ENCODE measurements at regions not wholly inside any gene's neighbourhood (a gene's known extent, or its start where the extent isn't known, plus 50 kb on each side); places are given as distances from the start of the nearest gene placed in this dataset.

DNA sequence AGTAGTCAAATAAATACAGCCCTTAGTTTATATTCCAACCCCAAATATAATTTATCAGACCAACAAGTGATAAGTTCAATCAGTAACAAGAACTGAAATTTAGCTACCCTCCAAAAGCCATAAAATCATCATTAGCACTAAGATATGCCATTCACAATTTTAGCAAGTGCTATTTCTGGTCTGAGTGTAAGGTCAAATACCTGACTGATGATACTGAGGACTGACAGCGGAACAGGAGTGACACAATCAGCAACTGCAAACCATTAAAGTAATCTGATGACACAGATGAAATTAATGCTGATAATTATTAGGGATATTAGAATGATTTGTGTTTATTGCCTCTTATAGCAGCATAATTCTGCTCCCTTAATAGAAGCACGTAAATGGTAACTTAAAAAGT, 152.7 kb upstream of the SPHKAP start:
- no peak for DNase-seq (ENCODE audit: low spot score)

DNA sequence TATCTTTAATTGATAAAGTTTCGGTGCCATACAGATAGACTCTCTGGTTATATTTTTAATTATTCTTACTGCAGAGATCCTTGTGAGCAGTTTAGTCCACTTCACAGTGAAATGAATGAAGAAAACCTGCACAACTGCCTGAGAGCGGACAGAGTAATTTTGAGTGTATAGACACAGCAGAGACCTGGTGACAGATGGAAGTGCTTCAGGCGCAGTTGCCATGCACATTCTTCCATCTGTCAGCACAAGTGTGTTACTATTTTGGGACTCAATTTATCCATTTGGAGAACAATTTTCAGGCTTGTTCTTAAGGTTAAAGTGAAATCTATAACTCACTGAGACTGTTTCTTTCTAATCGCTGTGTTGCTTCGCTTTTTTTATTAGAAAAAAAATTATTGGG, 147.8 kb upstream of the SPHKAP start:
- no peak for DNase-seq (ENCODE audit: low spot score)

GRCh38 chr2:228321015-228321414, 139.5 kb upstream of the SPHKAP start:
- DNase-seq (ENCODE audit: low spot score), result no peak

DNA sequence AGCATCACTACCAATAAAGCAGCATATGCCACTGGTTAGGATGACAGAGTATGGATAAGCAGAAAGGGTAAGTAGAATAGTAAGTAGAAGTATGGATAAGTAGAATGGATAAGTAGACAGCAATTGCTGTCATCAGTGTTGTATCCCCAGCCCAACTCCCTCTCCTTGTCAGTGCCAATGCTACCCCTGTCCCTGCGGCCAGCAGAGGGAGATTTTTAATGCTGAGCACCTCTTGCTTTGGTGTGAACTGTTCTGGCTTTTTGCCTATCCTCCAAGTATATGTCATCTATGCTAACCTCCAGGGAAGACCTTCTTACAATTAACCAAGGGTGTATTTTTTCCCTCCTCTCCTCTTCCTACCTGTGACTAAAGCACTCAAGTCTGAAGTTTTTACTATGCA, 136.7 kb upstream of the SPHKAP start:
- no peak for DNase-seq (ENCODE audit: low spot score)

GRCh38 chr2:228312172-228312571, 130.7 kb upstream of the SPHKAP start:
- DNase-seq (ENCODE audit: low spot score), result no peak

GRCh38 chr2:228303960-228304359, 122.5 kb upstream of the SPHKAP start:
- no peak for DNase-seq (ENCODE audit: low spot score)

DNA sequence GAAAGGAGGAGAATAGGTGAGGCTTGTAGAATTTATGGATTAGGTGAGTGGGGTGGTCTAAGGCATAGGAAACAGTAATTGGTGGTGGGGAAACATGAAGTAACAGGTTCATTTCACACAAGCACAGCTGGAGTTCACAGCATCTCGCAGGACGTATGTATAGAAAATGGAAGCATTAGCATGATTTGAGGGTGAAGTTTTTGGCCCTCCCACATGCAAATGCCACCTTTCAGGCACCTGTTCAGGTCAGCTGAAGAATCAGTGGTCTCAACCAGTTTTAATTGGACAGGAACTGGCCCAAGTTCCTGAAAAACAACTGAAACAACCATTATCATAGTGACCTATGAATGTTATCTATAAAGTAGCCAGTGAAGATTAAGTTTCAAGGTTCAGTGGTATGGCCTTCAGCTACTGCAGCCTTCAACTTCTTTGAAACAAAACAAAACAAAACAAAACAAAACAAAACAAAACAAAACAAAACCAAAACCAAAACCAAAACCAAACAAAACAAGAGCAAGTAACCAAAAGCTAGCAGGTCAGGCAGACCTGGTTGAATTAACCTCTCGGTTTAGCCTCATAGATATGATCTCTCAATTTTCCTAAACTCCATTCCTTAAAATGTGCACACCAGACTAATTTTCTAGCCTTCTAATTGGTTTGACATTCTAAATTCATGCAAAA, 102.1 kb upstream of the SPHKAP start:
- DNase-seq (ENCODE audit: low spot score), result no peak

- no peak for DNase-seq (ENCODE audit: low spot score)
Observed at GRCh38 chr2:228282376-228282775, 100.9 kb upstream of the SPHKAP start.

DNA sequence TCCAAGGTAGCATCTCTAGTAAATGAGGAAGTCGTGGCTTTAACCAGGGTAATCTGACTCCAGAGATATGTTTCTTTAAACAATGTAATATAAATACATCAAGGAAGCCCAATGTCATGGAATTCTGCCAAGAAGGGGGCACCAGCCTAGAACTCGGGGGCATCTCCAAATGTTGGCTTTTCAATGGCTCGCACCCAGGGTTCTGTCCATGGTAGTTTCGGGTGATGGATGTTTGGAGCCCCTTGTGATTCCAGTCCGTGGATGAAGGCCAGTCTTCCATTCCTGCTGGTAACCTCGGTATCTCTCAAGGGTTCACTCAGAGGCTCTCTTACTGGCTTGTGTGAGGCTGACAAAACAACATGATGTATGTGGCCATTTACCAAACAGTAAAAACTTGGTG, 91.7 kb upstream of the SPHKAP start:
- no peak for DNase-seq (ENCODE audit: low spot score)

DNA sequence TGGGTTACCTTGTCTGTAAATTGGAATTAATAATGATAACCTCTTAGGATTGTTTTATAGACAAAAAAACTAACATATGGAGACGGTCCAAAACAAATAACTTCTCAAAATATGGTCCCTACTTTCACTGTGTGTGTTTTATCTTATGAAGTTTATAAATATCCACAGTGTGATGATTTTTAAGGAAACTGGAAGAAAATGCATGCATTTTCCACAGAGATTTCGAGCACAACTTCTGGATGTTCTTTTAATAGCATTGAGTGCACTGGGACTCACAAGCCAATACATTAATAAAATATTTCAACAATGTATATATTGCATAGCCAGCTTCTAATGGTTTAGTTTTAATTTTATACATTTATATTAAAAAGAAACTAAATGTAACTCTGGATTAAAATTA, 87.9 kb upstream of the SPHKAP start:
- no peak for DNase-seq (ENCODE audit: low spot score)

- DNase-seq (ENCODE audit: low spot score), result no peak
Observed at GRCh38 chr2:228268756-228269155, 87.3 kb upstream of the SPHKAP start.

GRCh38 chr2:228268301-228268700, 86.8 kb upstream of the SPHKAP start:
- DNase-seq (ENCODE audit: low spot score), result no peak

GRCh38 chr2:228263156-228263555, 81.7 kb upstream of the SPHKAP start:
- DNase-seq (ENCODE audit: low spot score), result no peak

DNA sequence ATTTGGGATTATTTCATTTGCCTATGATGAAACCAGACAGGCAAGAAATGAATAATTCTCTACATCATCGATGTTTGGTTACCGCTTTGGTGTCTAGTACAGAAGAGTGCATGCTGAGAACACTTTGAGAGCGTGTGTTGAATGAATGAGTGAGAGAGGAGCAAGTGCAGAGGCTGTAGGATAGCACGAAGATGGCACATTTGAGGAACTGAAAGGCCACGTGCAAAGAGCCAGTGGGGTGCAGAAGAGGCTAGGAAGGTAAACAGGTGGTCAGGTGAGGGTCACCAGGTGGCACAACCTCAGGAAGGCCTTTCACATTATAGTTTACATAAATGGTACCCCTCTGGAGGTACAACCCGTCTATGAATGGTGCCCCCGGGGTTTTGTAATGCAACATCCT, 80.1 kb upstream of the SPHKAP start:
- DNase-seq (ENCODE audit: low spot score), result no peak

DNA sequence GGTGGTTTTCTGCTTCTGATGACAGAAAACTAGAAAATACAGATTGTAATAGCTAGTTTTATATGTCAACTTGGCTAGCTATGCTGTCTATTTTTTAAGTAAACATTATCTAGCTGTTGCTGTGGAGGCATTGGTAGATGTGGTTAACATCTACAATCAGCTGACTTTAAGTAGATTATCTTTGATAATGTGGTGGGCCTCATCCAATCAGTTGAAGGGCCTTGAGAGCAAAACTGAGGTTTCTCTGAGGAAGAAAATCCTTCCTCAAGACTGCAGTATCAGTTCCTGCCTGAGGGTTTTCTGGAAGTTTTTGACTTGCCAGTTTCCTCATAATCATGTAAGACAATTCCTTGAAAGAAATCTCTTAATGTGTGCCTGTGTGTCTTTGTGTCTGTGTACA, 75.9 kb upstream of the SPHKAP start:
- no peak for DNase-seq (ENCODE audit: low spot score)

GRCh38 chr2:228253752-228254151, 72.3 kb upstream of the SPHKAP start:
- no peak for DNase-seq (ENCODE audit: low spot score)

DNA sequence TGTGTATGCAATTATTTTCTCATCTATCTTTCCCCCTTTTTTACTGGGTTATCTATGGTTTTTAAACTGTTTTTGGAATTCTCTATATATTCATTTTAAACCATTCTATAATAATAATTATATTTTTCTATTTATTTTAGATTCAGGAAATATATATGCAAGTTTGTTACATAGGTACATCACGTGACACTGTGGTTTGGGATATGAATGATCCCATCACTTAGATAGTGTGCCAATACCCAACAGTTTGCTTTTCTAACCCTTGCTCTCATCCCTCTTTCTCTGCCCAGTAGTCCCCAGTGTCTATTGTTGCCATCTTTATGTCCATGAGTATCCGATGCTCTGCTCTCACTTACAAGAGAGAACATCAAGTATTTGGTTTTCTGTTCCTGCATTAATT, 65.8 kb upstream of the SPHKAP start:
- no peak for DNase-seq (ENCODE audit: low spot score)

- DNase-seq (ENCODE audit: low spot score), result no peak
Observed at GRCh38 chr2:228245601-228246000, 64.1 kb upstream of the SPHKAP start.

DNA sequence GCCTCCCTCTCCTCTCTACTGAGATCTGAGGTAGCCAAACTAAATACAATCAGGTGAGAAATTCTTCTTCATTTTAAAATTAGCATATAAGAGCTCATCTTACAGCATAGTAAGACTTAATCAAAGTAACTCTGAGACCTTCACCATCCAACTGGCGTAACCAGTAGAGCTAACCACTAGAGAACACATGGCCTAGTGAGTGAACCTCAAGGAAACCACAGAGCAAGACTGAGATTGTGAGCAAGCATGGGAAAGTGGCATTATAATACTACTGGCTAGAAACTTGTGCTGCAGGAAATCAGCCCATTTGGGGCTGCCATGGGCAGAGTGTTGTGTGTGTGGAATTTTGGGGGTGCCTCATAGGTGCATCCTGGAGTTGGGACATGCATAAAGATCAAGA, 61.1 kb upstream of the SPHKAP start:
- DNase-seq (ENCODE audit: low spot score), result no peak

DNA sequence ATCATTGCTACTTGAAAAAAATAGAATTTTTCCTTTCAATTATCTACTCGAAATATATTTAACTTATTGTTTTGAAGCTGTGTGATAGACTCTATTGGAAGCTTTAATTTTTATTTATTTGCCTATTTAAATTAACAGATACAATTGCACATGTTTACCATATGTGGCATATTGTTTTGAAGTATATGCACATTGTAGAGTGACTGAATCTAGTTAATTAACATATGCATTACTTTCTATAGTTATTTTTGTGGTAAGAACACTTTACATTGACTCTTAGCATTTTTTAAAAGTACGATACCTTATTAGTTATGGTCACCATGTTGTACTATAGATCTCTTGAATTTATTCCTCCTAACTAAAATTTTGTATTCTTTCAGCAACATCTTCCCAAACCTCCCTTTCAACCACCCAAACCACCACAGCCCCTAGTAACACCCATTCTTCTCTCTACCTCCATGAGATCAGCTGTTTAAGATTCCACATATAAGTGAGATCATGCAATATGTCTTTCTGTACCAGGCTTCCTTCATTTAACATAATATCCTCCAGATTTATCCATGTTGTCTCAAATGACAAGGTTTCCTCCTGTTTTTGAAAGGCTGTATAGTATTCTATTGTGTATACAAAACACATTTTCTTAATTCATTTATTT, 58.5 kb upstream of the SPHKAP start:
- no peak for DNase-seq (ENCODE audit: low spot score)

GRCh38 chr2:228239207-228239906, 57.9 kb upstream of the SPHKAP start:
- no peak for DNase-seq (ENCODE audit: low spot score)
